SU-DHL-6 (cell line): ENCODE measurements at regions not wholly inside any gene's neighbourhood (a gene's known extent, or its start where the extent isn't known, plus 50 kb on each side); places are given as distances from the start of the nearest gene placed in this dataset.

ENCODE experiments used
- CTCF ChIP-seq: fragments of 200-600 bp; sonication (generic); IDR thresholded peaks from one replicate; pipeline ENCODE4 v1.5.1; 2017; ENCODE audit warnings: antibody characterized with exemption, mild to moderate bottlenecking, low read length, moderate library complexity; ENCODE audit not compliant: insufficient read depth, poor library complexity, severe bottlenecking
- EZH2phosphoT487 ChIP-seq: fragments of 200-600 bp; sonication (generic), shearing (Covaris generic); conservative IDR thresholded peaks from 2 replicates; pipeline ENCODE4 v1.6.1; 2018; ENCODE audit warnings: mild to moderate bottlenecking, antibody characterized with exemption, low read length, moderate library complexity, mixed read lengths

DNA sequence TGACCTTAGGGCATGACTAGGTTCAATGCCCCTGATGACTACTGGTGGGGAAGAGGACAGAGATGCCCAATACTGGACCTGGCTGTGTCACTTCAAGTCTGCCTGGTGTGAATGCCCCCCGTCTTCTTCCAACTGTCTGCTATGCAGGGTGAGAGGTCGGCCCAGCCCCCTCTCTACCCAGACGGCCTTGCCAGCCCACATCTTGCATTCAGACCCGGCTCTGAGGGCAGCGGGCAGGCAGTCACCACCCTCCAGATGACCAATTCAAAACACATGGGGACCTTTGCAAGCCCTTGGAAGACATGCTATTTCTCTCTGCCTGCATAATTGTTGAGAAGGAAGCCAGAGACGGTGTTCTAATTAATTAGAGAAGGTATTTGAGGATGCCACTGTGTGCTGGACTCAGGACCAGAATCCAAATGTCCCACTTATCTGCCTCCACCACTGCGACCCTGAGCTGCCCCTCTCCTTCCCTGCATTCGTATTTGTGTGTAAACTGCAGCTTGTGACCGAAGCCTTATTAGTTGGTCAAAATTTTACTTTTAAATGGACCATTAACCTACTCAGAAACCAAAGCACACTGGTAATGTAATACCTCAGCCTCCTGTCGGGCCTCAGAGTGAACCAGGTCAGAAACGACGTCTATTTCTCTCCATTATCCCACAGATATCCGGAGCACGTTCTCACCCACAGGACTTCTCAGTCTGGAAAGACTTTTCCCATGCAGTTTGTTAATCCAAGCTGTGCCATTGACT is 407.0 kb downstream of the ZNF536 start:
- TF ChIP-seq CTCF (no peak), EZH2phosphoT487 (no peak)
